ENCODE measurements at regions not wholly inside any gene's neighbourhood (a gene's known extent, or its start where the extent isn't known, plus 50 kb on each side); places are given as distances from the start of the nearest gene placed in this dataset.

DNA sequence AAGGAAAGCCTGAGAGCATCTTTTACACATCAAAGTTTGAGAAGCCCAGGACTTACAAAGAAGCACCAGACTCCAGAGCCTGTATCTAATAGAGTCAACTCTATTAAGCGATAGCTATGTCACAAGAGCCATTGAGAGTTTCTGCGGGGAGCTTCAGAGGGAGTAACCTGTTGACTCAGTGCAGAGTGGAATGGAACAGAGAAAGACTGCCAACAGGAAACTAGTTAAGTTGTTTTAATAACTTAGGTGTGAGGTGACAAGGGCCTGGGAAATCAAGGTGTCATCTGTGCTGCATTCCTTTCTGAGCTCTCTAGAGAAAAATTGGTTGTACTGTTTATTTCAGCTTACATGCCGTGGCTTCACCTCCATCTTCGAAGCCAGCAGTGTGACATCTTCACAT lies 513.8 kb upstream of the POU3F3 start:
- no peak for DNase-seq

DNA sequence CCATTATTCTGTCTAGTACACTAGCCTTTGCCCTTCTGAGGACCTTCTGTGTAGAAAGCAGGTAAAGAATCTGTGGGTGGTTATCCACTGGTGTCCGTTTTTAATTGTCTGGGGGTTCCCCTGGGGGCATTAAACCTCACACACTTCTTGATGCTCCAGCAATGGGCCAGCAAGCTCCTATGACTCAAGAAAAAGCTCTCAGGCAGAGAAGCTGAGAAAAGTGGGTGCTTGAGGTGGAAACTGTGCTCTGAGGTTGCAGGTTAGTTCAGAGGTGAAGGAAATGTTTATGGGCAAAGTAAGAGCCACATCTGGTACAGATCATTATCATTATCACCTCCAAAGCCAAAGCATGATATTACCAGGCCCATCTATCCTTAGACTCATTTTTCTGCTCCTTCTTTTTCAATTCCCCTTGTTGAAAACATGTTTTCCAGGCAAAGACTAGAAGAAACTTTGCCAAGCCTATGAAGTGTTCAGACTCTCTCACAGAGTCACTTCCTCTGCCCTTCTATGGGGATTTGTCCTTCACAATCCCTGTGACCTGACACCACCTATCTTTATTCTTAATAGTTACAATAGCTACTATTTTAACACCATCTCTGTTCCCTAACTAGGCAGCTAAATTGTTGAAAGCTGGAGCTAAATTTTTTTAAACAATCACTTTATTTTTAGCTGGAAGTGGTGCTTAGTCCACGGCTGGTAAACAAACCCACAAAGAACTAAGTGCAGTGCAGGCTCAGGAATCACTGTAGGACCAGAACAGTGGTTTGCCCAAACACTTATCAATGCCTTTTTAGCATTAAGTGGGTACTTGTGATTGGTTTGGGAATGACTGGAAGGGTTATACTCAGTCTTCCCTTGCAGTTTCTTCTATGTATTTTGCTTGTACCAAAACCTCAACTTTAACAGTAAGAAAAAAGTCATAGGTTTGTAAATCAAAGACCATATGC lies 512.8 kb upstream of the POU3F3 start:
- no peak for DNase-seq

DNA sequence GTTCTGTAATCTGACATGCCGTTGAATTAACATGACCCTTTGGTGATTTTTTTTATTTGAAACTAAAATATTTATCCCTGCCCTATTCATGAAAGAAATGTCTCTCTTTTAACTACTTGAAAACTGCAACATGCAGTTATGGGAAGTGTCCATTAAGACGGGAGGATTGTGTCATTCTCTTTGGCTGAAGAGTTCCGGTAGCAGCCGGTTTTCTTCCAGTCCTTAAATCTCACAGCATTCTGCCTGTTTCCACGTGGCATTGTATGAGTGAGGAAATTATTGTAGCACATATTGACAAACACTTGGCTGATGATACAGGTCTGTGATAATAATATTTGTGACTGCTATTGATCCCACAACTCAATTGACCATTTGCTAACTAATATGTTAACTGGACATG lies 509.6 kb upstream of the POU3F3 start:
- DNase-seq = no peak

DNA sequence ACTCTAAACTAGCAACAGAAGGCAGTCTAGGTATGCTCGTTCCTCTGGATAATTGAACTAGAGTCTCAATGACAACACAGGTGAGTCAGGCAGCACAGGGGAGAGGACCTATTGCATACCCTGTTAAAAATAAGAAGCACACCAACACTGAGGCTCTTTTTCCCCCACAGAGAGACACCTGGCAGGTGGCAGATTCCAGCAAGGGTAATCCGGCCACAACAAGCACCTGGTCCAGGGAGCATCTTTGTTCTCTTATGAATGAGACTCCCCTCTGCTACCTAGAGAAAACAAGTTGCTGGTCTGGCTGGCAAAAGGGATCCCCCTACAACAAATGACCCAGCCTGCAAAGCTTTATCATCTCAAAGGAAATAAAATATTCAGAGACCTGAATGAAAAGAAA lies 508.9 kb upstream of the POU3F3 start:
- DNase-seq = no peak

DNA sequence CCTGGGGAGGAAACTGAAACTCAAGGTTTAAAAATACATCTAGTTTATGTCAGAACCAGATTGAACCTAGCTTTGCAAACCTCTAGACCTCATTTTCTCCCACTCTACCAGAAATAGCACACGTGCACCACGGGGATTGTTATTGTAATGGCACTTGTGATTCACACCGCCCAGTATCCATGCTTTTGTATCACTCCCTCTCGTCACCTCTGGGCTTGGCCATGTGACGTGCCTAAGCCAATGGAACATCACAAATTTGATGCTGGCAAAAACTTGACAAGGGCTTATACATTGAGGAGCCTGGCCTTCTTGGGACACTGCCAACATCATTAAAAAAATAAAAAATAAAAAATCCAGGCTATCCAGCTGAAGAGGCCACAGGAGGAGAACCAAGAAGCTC lies 495.8 kb upstream of the POU3F3 start:
- no peak for DNase-seq

DNA sequence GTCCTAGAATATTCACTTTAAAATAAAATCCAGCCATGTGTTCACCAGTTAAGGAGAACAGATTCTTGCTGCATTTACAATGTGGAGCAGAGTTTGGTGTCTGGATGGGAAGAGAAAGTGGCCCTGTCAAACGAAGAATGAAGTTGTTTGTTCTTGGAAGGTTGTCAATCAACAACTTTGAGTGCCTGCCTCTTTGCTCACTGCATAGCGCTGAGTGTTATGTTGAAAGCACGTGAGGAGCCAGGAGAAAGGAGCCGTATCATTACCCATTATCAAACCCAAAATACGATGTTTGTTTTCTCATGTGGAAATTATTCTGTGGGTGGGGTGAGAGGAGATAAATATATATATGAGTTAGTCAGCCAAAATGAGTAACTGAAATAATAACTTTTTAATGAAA lies 492.5 kb upstream of the POU3F3 start:
- no peak for DNase-seq

DNA sequence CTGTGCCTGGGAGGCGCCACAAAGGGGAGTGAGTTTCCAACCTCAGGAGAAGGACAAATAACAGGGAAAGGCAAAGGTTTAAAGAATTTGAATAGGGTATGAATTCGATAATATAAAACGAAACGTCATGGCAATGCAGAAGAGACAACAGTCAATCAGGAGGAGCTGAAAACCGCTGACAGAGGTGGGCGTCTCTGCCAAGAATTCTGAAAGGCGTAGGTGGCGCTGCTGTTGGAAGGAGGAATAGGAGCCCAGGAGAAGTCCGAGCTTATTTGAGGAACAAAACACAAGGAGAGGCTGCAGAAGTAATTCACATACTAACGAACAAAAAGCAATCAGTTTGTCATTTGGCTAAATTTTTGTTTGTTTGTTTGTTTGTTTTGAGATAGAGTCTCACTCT lies 485.8 kb upstream of the POU3F3 start:
- DNase-seq = no peak

DNA sequence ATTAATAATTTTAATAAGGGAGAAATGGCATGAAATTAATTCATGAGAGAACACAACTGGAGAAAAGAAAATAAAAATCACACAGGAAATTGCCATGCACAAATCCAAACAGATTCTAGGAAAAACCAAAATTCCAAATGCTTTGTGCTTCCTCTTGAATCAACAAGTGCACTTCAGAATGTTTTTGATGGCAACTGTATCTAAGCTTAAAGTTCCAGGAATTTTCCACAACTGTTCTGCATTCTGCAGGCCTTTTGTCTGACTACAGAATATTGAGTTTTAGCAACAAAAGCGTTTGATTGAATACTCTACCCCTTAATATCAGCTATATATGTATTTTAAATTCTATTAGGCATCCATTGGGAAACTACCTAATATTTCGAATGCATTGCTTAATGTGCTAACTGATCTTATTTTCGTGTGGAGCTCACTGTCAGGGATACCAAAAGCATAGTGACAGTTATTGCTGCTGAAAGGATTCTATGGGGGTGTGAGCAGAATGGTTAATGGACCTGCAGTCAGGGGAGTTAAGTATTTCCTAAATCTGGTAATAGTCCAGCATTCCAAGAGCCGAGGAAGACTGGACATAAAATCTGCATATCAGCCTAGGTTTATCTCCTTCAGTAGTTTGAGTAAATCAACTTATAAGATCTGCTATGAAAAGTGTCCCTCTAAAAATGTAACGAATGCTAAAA lies 482.7 kb upstream of the POU3F3 start:
- DNase-seq = no peak

DNA sequence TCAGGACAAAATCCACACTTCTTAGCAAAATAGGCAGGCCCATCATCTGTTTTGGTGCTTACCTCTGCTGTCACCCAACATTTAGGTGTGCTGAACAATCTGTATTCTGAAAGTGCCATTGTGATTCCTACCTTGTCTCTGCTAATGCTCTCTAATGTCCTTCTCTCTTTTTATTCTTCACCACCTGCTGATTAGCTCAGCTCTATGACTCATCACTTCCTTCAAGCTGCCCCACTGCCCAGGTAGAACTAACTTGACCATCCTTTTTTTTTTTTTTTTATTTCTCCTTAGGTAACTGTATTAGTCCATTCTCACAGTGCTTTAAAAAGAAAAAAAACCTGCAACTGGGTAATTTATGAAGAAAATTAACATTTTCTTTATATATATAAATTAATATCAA lies 478.7 kb upstream of the POU3F3 start:
- no peak for DNase-seq

DNA sequence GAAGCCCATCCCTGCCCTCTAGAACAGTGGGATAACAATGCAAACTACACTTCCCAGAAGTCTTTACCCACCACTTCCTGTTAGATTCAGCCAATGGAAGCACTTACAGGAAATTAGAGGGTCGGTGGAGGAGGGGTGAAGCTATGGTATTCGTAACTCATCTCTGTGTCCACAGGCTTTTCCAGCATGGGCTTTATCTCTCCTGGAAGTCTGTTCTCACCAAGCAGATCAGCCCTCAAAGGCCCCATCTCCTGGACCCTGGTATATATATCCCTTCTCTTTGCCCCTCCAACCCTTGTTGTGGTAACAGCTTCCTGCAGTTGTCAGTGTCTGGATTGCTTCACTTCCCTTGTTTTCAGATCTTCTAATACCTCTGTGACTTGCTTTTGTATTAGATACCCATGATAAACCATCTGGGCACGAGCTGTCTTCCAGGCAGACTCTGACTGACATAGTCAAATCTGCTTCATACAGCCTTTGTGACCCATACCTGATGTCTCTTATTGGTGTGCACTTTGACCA lies 475.0 kb upstream of the POU3F3 start:
- peak; percentile 1 for DNase-seq

DNA sequence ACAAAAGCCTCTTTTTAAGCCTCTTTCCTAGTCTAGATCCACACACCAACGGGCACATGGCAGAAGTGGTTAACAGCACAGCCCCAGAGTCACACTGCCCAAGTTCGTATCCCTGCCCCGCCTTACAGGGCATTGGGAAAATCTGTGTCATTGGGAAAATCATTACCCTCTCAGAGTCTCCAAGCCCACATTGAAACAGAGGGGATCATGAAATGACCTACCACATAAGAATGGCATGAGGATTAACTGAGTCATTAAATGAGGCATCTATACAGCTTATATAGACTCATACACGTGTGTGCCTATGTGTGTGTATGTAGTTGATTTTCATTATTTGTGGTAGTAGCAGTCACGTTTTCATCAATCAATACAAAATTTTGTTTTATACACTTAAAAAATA lies 469.0 kb upstream of the POU3F3 start:
- DNase-seq = no peak

DNA sequence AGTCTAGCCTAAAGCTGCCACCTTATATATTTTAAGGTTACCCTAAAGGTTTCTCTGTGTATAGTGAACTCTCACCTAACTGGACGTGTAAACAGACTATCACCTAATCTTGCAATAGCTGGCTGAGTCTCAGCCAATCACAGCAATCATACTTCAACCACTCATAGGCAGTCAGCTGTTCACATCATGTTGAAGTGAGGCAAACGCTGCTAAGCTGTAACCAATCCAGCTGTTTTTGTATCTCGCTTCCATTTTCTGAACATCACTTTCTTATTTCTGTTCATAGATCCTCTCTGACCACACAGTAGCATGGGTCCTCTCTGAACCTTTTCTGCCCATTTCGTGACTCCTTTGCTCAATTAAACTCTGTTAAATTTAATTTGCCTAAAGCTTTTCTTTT lies 468.2 kb upstream of the POU3F3 start:
- DNase-seq = no peak

DNA sequence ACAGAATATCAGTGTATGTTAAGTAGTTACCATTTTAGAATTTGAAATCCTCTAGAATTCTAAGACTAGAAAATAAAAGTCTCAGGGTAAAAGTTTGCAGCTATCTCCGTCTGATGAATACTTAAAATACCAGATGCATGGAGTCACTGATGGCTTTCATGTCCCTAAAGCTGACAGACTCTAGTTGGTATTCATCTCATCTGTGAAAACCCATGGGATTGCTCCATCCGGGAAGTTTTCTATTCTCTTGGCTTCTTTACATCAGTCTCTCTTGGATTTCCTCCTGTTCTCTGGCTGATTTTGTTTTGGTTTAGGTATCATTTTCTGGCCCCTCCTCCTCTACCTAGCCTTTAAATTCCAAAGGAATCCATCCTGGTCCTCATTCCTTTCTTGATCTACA lies 465.6 kb upstream of the POU3F3 start:
- DNase-seq = no peak

DNA sequence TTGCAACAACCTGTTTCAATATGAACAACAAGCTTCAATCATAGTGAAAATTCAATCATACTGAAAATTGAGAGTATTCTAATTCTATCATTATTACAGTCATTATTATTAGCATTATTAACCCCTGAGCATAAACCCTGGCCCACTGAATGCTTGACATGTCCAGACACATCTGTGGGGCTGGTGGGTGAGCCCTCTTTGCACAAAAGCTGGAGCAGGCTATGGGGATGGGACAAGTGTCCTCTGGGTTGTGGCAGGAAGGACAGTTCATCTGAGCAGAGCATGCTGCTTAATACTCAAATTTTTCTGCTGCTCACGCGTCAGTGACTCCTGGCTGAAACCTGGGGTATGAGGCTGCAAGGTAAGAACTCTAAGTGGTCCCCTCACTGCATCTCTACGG lies 451.1 kb upstream of the POU3F3 start:
- no peak for DNase-seq

DNA sequence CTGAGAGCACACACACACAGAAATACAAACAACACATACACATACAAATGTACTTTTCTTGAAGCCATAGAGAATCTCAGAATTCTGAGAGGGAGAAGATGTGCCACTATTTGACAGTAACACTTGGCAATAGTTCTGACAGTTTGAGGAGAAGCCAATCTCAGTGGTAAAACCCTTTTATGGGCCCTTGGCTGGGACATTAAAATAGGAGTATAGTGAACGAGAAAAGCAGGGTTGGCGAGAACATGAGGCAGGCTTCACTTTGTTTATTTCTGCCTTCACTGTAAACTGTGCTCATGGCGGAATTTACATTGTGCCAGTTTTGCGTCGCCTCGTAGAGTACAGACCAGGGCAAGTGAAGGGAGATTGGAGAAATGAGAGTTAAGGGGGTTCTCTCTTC lies 449.4 kb upstream of the POU3F3 start:
- no peak for DNase-seq

DNA sequence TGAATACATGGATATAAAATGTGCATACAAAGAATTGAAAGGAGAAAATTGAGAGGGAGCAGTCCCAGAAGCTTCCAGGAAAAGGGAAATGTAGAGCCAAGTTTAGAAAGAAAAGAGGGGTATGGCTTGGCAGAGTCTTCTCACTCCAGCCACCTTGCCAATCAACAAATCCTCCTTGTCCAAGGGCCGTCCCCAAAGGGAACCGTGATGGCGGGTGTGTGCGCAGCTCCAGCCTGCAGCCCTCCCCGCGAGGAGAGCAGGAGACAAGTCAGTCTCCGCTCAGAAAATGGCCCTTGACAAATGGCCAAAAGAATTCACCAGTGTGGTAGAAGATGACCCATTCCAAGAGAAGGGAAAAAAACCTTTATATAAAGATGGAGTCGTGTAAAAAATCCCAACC lies 448.3 kb upstream of the POU3F3 start:
- DNase-seq = no peak

DNA sequence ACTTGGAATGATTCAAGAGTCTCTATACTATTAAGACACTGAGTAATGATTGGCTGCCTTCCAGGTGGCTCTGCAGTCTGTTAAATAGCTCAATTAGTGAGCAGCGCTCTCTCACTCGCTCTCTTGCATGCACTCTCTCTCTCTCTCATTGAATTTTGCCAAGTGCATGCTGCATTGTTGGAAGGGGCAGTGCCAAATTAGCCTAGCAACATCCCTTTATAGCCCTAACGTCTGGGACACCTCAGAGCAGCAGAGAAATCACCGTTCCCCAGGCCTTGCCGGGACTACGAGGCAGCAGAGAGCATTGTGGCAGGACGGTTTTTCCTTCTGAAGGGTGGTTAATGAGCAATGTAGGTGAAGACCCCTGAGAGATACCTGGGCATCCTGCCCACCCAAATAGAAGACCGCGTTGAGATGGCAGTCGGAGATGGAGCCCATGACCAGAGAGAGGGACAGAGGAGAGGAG lies 447.6 kb upstream of the POU3F3 start:
- DNase-seq = no peak

DNA sequence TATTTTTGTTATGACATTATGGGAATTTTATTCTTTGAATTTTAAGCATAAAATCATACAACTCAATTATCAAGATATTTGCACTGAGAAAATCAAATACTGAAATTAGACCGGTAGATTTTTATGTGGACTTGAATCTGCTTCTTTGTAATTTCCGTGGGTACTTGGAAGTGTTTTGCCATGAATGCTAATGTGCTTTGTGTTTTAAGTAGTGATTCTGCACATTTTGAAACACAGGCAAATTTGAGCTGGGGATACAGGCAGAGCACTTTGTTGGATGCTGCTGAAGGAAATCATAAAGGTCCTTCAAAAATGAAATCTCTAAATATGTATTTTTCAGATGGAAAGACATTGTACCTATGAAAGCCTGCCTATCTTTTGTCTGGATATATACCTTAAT lies 446.3 kb upstream of the POU3F3 start:
- no peak for DNase-seq

DNA sequence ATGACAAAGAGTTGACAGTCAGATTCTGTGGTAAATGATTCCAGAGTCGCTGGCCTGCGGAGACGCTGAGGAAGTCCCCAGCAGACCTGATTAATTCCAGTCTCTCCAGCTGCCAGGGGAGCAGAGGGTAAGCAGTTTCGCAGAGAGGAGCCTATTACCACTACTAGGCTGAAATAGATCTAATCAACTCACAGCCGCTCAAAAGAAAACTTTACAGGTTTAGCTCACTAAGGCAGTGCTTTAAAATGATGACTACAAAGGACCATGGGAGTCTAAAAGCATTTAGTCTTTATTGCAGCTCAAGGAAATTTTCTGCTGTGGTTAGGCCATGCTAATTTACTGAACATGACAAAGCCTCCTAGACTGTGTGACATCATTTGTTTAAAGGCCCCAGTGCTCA lies 445.6 kb upstream of the POU3F3 start:
- no peak for DNase-seq

DNA sequence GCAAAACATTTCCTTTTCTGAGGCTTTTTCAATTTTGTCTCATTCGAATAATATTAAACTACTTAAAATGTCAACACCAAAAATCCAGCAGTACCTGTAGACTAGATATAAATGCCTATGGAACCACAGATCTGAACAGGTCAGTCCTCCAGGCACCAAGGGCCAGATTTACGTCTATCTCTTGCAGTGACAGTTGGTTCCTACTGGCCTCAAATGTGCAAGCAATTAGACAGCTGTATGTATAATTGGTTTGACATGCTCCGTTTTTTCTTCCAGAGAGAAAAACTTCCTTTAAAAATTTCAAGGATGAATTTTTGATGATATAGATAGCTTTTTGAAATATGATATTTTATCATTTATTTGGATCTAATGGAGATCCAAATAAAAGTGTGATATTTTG lies 443.8 kb upstream of the POU3F3 start:
- DNase-seq = no peak

DNA sequence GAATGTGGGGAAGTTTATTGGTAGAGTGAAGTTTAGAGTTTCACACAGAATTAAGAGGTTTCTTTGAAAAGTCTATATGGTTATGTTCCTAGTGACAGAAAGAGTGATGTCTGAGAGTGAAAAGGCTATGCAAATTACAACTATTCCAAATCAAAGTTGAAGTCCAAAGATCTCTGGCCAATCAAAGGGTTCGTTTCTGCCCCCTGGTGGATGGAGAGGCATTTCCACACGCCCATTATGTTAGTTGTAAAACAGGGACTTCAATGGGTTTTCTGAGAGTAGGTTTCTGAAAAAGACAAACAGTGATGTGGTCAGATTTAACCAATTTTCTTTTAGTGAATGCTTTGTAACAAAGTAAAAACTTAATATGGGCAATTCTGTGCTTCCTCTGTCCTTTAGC lies 441.5 kb upstream of the POU3F3 start:
- DNase-seq = peak; percentile 16

DNA sequence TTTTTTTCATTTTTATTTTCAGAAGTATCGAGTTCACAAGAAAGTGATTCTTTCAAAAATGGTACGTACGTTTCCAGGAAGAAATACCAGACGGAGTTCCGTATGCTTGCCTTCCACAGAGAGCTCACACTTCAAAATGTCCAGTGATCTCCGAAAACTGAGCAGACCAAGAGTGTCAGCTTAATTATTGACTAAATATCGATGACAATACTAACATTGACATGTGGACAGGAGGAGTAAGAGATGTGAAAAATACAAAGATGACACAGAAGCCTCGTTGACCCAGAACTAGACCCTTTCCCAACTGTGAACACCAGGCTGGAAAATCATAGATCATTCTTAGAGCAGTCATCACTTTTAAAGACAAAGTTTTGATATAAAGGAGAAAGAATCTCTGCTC lies 440.0 kb upstream of the POU3F3 start:
- DNase-seq = no peak

DNA sequence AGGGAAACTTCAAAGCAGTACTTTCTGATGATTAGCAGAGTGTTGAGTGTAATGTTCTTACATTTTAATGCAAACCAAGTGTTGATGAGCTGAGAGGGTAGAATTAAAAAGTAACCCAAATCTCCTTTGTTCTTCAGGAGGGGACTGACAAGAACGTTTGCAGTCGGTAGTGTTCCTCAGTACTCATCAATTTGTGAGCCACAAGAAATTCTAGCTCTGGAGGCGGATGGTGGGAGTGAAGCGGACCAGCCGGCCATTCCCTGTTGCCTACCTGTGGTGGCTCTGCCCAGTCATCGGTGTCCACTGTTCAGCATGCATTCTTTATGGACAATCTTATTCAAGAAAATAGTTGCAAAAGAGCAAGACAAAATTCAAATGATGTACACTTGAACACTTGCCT lies 438.6 kb upstream of the POU3F3 start:
- no peak for DNase-seq

DNA sequence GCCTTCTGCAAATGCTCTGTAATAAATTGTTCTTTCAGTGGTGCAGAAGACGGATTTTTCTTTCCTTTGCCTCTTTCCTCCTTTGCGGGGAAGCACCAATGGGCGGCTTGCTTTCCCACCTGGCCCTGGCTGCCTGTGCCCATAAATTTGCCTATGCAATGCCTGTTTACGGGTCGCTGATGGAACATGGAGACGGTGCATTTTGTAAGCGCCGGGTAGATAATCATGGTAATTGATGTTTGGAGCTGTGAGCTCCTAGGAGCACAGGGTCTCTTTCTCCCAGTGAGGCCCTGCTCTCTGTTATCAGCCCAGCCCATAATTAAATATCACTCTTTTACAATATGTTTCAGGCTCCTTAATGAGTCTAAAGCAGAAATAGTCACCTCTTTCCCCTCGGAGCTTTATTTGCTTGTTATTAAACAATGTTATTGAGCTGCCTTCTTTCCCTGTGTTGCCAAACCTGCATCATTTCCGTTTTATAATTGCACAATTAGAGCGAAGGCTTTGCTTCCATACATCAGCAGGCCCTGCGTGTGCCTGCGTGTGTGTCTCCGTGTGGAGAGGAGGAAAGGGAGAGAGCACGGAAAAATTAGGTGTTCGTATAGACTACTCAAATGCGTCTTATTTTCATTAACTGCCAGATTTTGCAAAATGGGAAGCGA lies 437.4 kb upstream of the POU3F3 start:
- no peak for DNase-seq

Measured in activated CD4-positive, alpha-beta T cell treated with anti-CD3 and anti-CD28 coated beads, Interleukin-10, Interleukin-2, amounts not matched to agents 100 ng/mL and 50 ng/mL, durations not matched to agents 16 hours and 8 hours (primary cell).